ENCODE measurements at regions not wholly inside any gene's neighbourhood (a gene's known extent, or its start where the extent isn't known, plus 50 kb on each side); places are given as distances from the start of the nearest gene placed in this dataset.

DNA sequence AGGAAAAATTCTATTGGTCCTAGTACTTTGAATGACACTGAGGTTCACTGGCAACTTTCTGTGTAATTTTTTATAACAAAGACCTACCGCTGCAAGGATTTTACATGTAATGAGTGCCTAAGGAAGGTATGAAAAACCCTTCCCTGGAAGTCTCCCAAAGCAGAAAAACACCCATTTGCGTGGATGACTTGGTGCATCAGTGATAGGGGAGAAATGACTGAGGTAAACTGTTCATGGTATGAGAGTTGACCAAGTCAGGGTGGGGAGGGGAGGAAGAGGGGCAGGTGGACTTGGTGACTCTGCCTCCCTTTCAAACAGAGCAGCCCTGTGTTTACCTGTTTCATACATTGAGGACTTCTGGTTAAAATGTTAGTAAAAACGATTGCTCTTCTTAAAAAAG, 78.8 kb upstream of the IPO9 start:
- Mint-ChIP-seq H3K4me3 (ENCODE audit: unreplicated experiment) (no peak overlapping the region), H3K27ac (ENCODE audit: unreplicated experiment) (no peak overlapping the region), H3K27me3 (ENCODE audit: unreplicated experiment) (no peaks in the 10 kb centered on the region), H3K4me1 (ENCODE audit: unreplicated experiment) (peaks cover 28% of the 10 kb centered on the region), H3K36me3 (ENCODE audit: low read depth, unreplicated experiment) (peaks cover 3% of the 10 kb centered on the region), H3K9me3 (ENCODE audit: unreplicated experiment) (no peaks in the 10 kb centered on the region)
- no peak for DNase-seq (ENCODE audit: low spot score)
- no peak for TF ChIP-seq CTCF (IDR thresholded peaks at IDR 0.05; ENCODE audit: unreplicated experiment)

DNA sequence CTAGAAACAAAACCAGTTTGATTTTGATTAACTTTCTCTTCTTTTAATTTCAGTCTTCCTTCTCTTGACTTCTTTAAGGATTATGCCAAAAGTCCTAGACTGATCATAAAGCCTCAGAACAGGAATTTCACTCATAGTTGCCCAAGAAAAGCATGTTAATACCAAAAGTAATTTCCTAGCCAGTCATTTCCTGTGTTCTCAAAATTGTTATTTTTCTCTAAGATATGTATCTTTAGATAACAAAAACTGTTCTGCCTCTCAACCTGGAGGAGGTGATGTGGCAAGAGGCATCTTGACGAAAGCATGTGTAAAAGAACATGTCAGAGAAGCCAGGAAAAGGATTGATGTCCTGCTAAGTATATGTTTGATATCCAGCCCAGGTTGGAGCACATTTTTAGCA, 78.0 kb upstream of the IPO9 start:
- TF ChIP-seq CTCF (IDR thresholded peaks at IDR 0.05; ENCODE audit: unreplicated experiment), result no peak
- Mint-ChIP-seq H3K9me3 (ENCODE audit: unreplicated experiment) (no peaks in the 10 kb centered on the region), H3K27ac (ENCODE audit: unreplicated experiment) (no peak overlapping the region), H3K36me3 (ENCODE audit: low read depth, unreplicated experiment) (peaks cover 3% of the 10 kb centered on the region), H3K4me1 (ENCODE audit: unreplicated experiment) (peaks cover 28% of the 10 kb centered on the region), H3K4me3 (ENCODE audit: unreplicated experiment) (no peak overlapping the region), H3K27me3 (ENCODE audit: unreplicated experiment) (no peaks in the 10 kb centered on the region)
- DNase-seq (ENCODE audit: low spot score), result no peak

DNA sequence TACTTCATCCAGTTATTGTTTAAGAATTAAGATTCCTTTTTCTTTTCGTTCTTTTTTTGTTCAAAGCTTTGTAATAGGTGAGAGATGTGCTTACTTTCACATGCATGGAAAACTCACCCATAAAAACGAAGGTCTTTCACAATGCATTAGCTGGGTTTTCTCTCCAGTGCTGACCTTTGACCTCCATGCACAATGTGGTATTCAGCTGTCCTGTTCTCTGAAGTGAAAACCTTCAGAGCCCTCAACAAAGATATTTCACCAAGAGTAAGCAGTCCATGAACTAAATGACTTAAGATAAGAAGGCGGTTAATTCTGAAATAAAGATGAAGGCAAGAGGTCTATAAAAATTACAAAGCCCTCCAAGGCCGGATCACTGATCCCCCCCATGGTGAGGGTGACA, 77.1 kb upstream of the IPO9 start:
- Mint-ChIP-seq H3K27ac (ENCODE audit: unreplicated experiment) (no peak overlapping the region), H3K27me3 (ENCODE audit: unreplicated experiment) (no peaks in the 10 kb centered on the region), H3K4me3 (ENCODE audit: unreplicated experiment) (no peak overlapping the region), H3K9me3 (ENCODE audit: unreplicated experiment) (no peaks in the 10 kb centered on the region), H3K4me1 (ENCODE audit: unreplicated experiment) (peaks cover 28% of the 10 kb centered on the region), H3K36me3 (ENCODE audit: low read depth, unreplicated experiment) (peaks cover 3% of the 10 kb centered on the region)
- DNase-seq (ENCODE audit: low spot score), result no peak
- no peak for TF ChIP-seq CTCF (IDR thresholded peaks at IDR 0.05; ENCODE audit: unreplicated experiment)

- H3K36me3 Mint-ChIP-seq (ENCODE audit: low read depth, unreplicated experiment), result no peaks in the 10 kb centered on the region
- no peak overlapping the region for H3K4me3 Mint-ChIP-seq (ENCODE audit: unreplicated experiment)
- no peaks in the 10 kb centered on the region for H3K27me3 Mint-ChIP-seq (ENCODE audit: unreplicated experiment)
- DNase-seq (ENCODE audit: low spot score), result no peak
- no peak overlapping the region for H3K27ac Mint-ChIP-seq (ENCODE audit: unreplicated experiment)
- no peak for TF ChIP-seq CTCF (IDR thresholded peaks at IDR 0.05; ENCODE audit: unreplicated experiment)
- peaks cover 28% of the 10 kb centered on the region for H3K4me1 Mint-ChIP-seq (ENCODE audit: unreplicated experiment)
- no peaks in the 10 kb centered on the region for H3K9me3 Mint-ChIP-seq (ENCODE audit: unreplicated experiment)
Observed at GRCh38 chr1:201752333-201752732, 76.6 kb upstream of the IPO9 start.

DNA sequence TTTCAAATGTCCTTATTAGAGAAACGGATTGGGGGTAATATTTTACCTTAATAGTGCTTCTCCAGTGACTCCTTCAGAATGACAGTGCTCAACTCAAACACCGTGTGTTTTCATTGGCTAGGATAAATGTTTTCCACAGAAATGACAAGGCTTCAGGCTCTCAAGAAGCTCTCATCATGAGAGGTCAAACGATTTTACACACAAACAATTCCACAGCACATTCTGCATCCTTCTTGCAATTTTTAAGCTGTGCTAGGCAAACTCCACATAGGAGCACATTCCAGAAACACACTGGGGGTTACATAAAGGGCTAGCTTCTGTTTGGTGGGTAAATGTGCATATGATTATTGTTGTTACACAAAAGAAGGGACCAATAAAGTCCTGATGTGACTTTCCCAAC, 75.5 kb upstream of the IPO9 start:
- H3K9me3 Mint-ChIP-seq (ENCODE audit: unreplicated experiment), result no peaks in the 10 kb centered on the region
- H3K27me3 Mint-ChIP-seq (ENCODE audit: unreplicated experiment), result no peaks in the 10 kb centered on the region
- DNase-seq (ENCODE audit: low spot score), result no peak
- H3K27ac Mint-ChIP-seq (ENCODE audit: unreplicated experiment), result no peak overlapping the region
- H3K4me3 Mint-ChIP-seq (ENCODE audit: unreplicated experiment), result no peak overlapping the region
- H3K4me1 Mint-ChIP-seq (ENCODE audit: unreplicated experiment), result peaks cover 25% of the 10 kb centered on the region
- no peaks in the 10 kb centered on the region for H3K36me3 Mint-ChIP-seq (ENCODE audit: low read depth, unreplicated experiment)
- TF ChIP-seq CTCF (IDR thresholded peaks at IDR 0.05; ENCODE audit: unreplicated experiment), result no peak
